ENCODE measurements at regions not wholly inside any gene's neighbourhood (a gene's known extent, or its start where the extent isn't known, plus 50 kb on each side); places are given as distances from the start of the nearest gene placed in this dataset.
"Not testable (repeated sequence)": the region's sequence is repeated elsewhere in the genome, so short reads cannot be mapped to it uniquely, and the experiment has no call there.

GRCh38 chrX:138031715-138032114, 465.8 kb downstream of the ZIC3 start:
- no peak for DNase-seq

- no peak for DNase-seq
Measured at GRCh38 chrX:138034136-138034535, 468.2 kb downstream of the ZIC3 start.

GRCh38 chrX:138037548-138037947, 471.6 kb downstream of the ZIC3 start:
- DNase-seq: no peak

- no peak for DNase-seq
Measured at GRCh38 chrX:138057883-138058282, 492.0 kb downstream of the ZIC3 start.

GRCh38 chrX:138058931-138059330, 493.0 kb downstream of the ZIC3 start:
- no peak for DNase-seq

GRCh38 chrX:138067415-138067814, 501.5 kb downstream of the ZIC3 start:
- no peak for DNase-seq

- no peak for DNase-seq
Measured at GRCh38 chrX:138073626-138074025, 507.7 kb downstream of the ZIC3 start.

GRCh38 chrX:138082251-138082650, 516.3 kb downstream of the ZIC3 start:
- DNase-seq: no peak

- DNase-seq: no peak
Measured at GRCh38 chrX:138082896-138083295, 517.0 kb downstream of the ZIC3 start.

- DNase-seq: not testable (repeated sequence)
Measured at GRCh38 chrX:138110910-138111309, 545.0 kb downstream of the ZIC3 start.

- no peak for DNase-seq
Measured at GRCh38 chrX:138127314-138127713, 561.4 kb downstream of the ZIC3 start.

GRCh38 chrX:138128027-138128671, 562.2 kb downstream of the ZIC3 start:
- DNase-seq: peak; percentile 3

- no peak for DNase-seq
Measured at GRCh38 chrX:138150709-138151108, 560.8 kb downstream of the FGF13 start.

- DNase-seq: no peak
Measured at GRCh38 chrX:138157850-138158249, 553.7 kb downstream of the FGF13 start.

GRCh38 chrX:138191998-138192397, 519.5 kb downstream of the FGF13 start:
- DNase-seq: no peak

GRCh38 chrX:138229718-138230117, 481.8 kb downstream of the FGF13 start:
- no peak for DNase-seq

- no peak for DNase-seq
Measured at GRCh38 chrX:138240266-138240665, 471.3 kb downstream of the FGF13 start.

- DNase-seq: no peak
Measured at GRCh38 chrX:138254001-138254400, 457.5 kb downstream of the FGF13 start.

GRCh38 chrX:138255373-138255772, 456.1 kb downstream of the FGF13 start:
- DNase-seq: no peak

- DNase-seq: not testable (repeated sequence)
Measured at GRCh38 chrX:138264095-138264494, 447.4 kb downstream of the FGF13 start.

GRCh38 chrX:138270931-138271330, 440.6 kb downstream of the FGF13 start:
- DNase-seq: no peak

- DNase-seq: not testable (repeated sequence)
Measured at GRCh38 chrX:138282598-138283150, 428.8 kb downstream of the FGF13 start.

GRCh38 chrX:138287205-138287877, 424.2 kb downstream of the FGF13 start:
- DNase-seq: no peak

GRCh38 chrX:138294951-138295350, 416.6 kb downstream of the FGF13 start:
- DNase-seq: no peak

Data from NCI-H1694 (cell line).